Thymus (tissue), 11 donors: ENCODE measurements at regions not wholly inside any gene's neighbourhood (a gene's known extent, or its start where the extent isn't known, plus 50 kb on each side); places are given as distances from the start of the nearest gene placed in this dataset.
"Not testable (repeated sequence)": the region's sequence is repeated elsewhere in the genome, so short reads cannot be mapped to it uniquely, and the experiment has no call there.

Experiments
- DNase-seq, 9 donors: peaks; one replicate each; pipeline ENCODE4 v3.0.0-alpha.2; 2013; ENCODE audit warnings: low spot score in 9 of 9, low read depth in 6 of 9, missing footprints in 1 of 9
- H3K27ac ChIP-seq, 2 donors: one replicate each; pipeline ENCODE4 v1.5.1; 2013; ENCODE audit warnings: control low read depth in 1 of 2, low read depth in 1 of 2, low read length in 1 of 2, mild to moderate bottlenecking in 1 of 2, moderate library complexity in 1 of 2
- H3K27me3 ChIP-seq, 2 donors: one replicate each; pipeline ENCODE4 v1.5.1; 2013; ENCODE audit warnings: low read length in 1 of 2; ENCODE audit not compliant: control insufficient read depth in 2 of 2, insufficient read depth in 1 of 2
- H3K36me3 ChIP-seq, 2 donors: one replicate each; pipeline ENCODE4 v1.5.1; 2013; ENCODE audit warnings: low read length in 1 of 2, mild to moderate bottlenecking in 1 of 2, moderate library complexity in 1 of 2; ENCODE audit not compliant: control insufficient read depth in 2 of 2, insufficient read depth in 2 of 2
- H3K4me1 ChIP-seq, 2 donors: one replicate each; pipeline ENCODE4 v1.5.1; 2013; ENCODE audit warnings: low read length in 2 of 2; ENCODE audit not compliant: control insufficient read depth in 2 of 2, insufficient read depth in 2 of 2
- H3K4me3 ChIP-seq, 2 donors: one replicate each; pipeline ENCODE4 v1.5.1; 2013; ENCODE audit warnings: low read length in 2 of 2, control low read depth in 1 of 2, mild to moderate bottlenecking in 1 of 2
- H3K9me3 ChIP-seq, 2 donors: one replicate each; pipeline ENCODE4 v1.5.1; 2013; ENCODE audit warnings: low read length in 1 of 2, mild to moderate bottlenecking in 1 of 2; ENCODE audit not compliant: control insufficient read depth in 2 of 2, insufficient read depth in 1 of 2
- WGBS: extraction: QIAGEN DNeasy Blood & Tissue Kit; methylation state at CpG from one replicate; pipeline ENCODE4 v1.1.7; 2013; 5-methylcytosine and 5-hydroxymethylcytosine counted together
- donor health status: healthy.

- H3K9me3 ChIP-seq, result peaks cover 0 to 8% of the 10 kb centered on the region in 2 donors
- no peak overlapping the region for H3K27ac ChIP-seq
- H3K27me3 ChIP-seq, result no peaks in the 10 kb centered on the region
- WGBS, result 97% methylated on average over 2 of the region's 2 CpGs
- H3K36me3 ChIP-seq, result no peaks in the 10 kb centered on the region
- H3K4me3 ChIP-seq, result no peak overlapping the region
- H3K4me1 ChIP-seq, result no peaks in the 10 kb centered on the region
- DNase-seq, result no peak
Measured at GRCh38 chr13:55029280-55029679, 2000.7 kb downstream of the OLFM4 start.

- Histone ChIP-seq H3K36me3 (no peaks in the 10 kb centered on the region), H3K4me3 (no peak overlapping the region), H3K27me3 (no peaks in the 10 kb centered on the region), H3K9me3 (no peaks in the 10 kb centered on the region), H3K27ac (no peak overlapping the region), H3K4me1 (no peaks in the 10 kb centered on the region)
- WGBS, result 65% methylated on average over 1 of the region's 1 CpG
- no peak for DNase-seq
Measured at GRCh38 chr13:55038230-55038629, 2009.6 kb downstream of the OLFM4 start.

- not testable (repeated sequence) for DNase-seq, H3K27me3 ChIP-seq, H3K9me3 ChIP-seq, H3K4me3 ChIP-seq, H3K27ac ChIP-seq, H3K4me1 ChIP-seq, H3K36me3 ChIP-seq
- 95% methylated on average over 24 of the region's 24 CpGs for WGBS
Measured at GRCh38 chr13:55053891-55054550, 2025.4 kb downstream of the OLFM4 start.

- not testable (repeated sequence) for H3K9me3 ChIP-seq, DNase-seq, H3K36me3 ChIP-seq, H3K27ac ChIP-seq, H3K27me3 ChIP-seq, H3K4me1 ChIP-seq, H3K4me3 ChIP-seq
- 89% methylated on average over 3 of the region's 3 CpGs for WGBS
Measured at GRCh38 chr13:55055666-55056065, 2027.1 kb downstream of the OLFM4 start.

GRCh38 chr13:55062662-55063061 lies 2034.0 kb downstream of the OLFM4 start:
- H3K27me3 ChIP-seq, result no peaks in the 10 kb centered on the region
- no peaks in the 10 kb centered on the region for H3K9me3 ChIP-seq
- 94% methylated on average over 7 of the region's 7 CpGs for WGBS
- no peak for DNase-seq
- H3K27ac ChIP-seq, result no peak overlapping the region
- H3K4me1 ChIP-seq, result no peaks in the 10 kb centered on the region
- H3K4me3 ChIP-seq, result no peak overlapping the region
- H3K36me3 ChIP-seq, result no peaks in the 10 kb centered on the region

GRCh38 chr13:55067946-55068345 lies 2039.3 kb downstream of the OLFM4 start:
- WGBS, result 95% methylated on average over 1 of the region's 1 CpG

GRCh38 chr13:55069746-55070145 lies 2041.1 kb downstream of the OLFM4 start:
- Histone ChIP-seq H3K4me3 (no peak overlapping the region), H3K4me1 (no peaks in the 10 kb centered on the region), H3K9me3 (no peaks in the 10 kb centered on the region), H3K27ac (no peak overlapping the region), H3K27me3 (no peaks in the 10 kb centered on the region), H3K36me3 (no peaks in the 10 kb centered on the region)
- 91% methylated on average over 1 of the region's 1 CpG for WGBS
- no peak for DNase-seq

More at GRCh38 chr13:55067946-55068345, 2039.3 kb downstream of the OLFM4 start:
- no peaks in the 10 kb centered on the region for H3K9me3 ChIP-seq
- no peak overlapping the region for H3K4me3 ChIP-seq
- no peaks in the 10 kb centered on the region for H3K4me1 ChIP-seq
- H3K27ac ChIP-seq, result no peak overlapping the region
- H3K27me3 ChIP-seq, result no peaks in the 10 kb centered on the region
- DNase-seq, result no peak
- no peaks in the 10 kb centered on the region for H3K36me3 ChIP-seq

GRCh38 chr13:55073000-55073399 lies 2044.4 kb downstream of the OLFM4 start:
- H3K27ac ChIP-seq, result no peak overlapping the region
- no peaks in the 10 kb centered on the region for H3K9me3 ChIP-seq
- no peaks in the 10 kb centered on the region for H3K27me3 ChIP-seq
- no peak for DNase-seq
- H3K36me3 ChIP-seq, result no peaks in the 10 kb centered on the region
- no peaks in the 10 kb centered on the region for H3K4me1 ChIP-seq
- H3K4me3 ChIP-seq, result no peak overlapping the region
- 88% methylated on average over 3 of the region's 3 CpGs for WGBS

GRCh38 chr13:55084630-55085029 lies 2056.0 kb downstream of the OLFM4 start:
- Histone ChIP-seq H3K36me3 (no peaks in the 10 kb centered on the region), H3K4me3 (no peak overlapping the region), H3K27ac (no peak overlapping the region), H3K9me3 (no peaks in the 10 kb centered on the region), H3K27me3 (no peaks in the 10 kb centered on the region), H3K4me1 (no peaks in the 10 kb centered on the region)
- no peak for DNase-seq
- 79% methylated on average over 5 of the region's 5 CpGs for WGBS
